ENCODE measurements at regions not wholly inside any gene's neighbourhood (a gene's known extent, or its start where the extent isn't known, plus 50 kb on each side); places are given as distances from the start of the nearest gene placed in this dataset.

- Histone ChIP-seq H3K9me3 (ENCODE audit: insufficient read depth, low read length) (no peaks in the 10 kb centered on the region), H3K27ac (ENCODE audit: low read depth, low read length) (no peak overlapping the region), H3K9me2 (replicated peaks; ENCODE audit: insufficient read depth, low read length) (no peaks in the 10 kb centered on the region), H3K4me2 (ENCODE audit: low read depth, low read length, poor library complexity, severe bottlenecking) (no peak overlapping the region), H3K9ac (ENCODE audit: low read length) (no peak overlapping the region), H2AFZ (ENCODE audit: low read depth, low read length, severe bottlenecking) (no peak overlapping the region), H3K27me3 (ENCODE audit: low read length) (no peaks in the 10 kb centered on the region), H3F3A (ENCODE audit: insufficient read depth) (no peaks in the 10 kb centered on the region), H3K79me2 (ENCODE audit: insufficient read depth, low read length) (no peaks in the 10 kb centered on the region), H3K4me3 (ENCODE audit: insufficient read depth, low read length, poor library complexity, severe bottlenecking) (no peak overlapping the region), H4K20me1 (ENCODE audit: low read depth, low read length) (no peaks in the 10 kb centered on the region), H3K36me3 (ENCODE audit: low read length) (no peaks in the 10 kb centered on the region)
- no peak for TF ChIP-seq EZH2phosphoT487 (conservative IDR thresholded peaks at IDR 0.05; ENCODE audit: low read length)
- no peak for TF ChIP-seq CTCF (IDR thresholded peaks at IDR 0.05; ENCODE audit: insufficient read depth, low read length, poor library complexity, severe bottlenecking)
Measured at GRCh38 chr17:13359774-13360173, 242.0 kb downstream of the HS3ST3A1 start.

- TF ChIP-seq CTCF (IDR thresholded peaks at IDR 0.05; ENCODE audit: insufficient read depth, low read length, poor library complexity, severe bottlenecking) (no peak), EZH2phosphoT487 (conservative IDR thresholded peaks at IDR 0.05; ENCODE audit: low read length) (no peak)
- Histone ChIP-seq H3K27me3 (ENCODE audit: low read length) (no peaks in the 10 kb centered on the region), H3K9me3 (ENCODE audit: insufficient read depth, low read length) (no peaks in the 10 kb centered on the region), H3K79me2 (ENCODE audit: insufficient read depth, low read length) (no peaks in the 10 kb centered on the region), H3F3A (ENCODE audit: insufficient read depth) (no peaks in the 10 kb centered on the region), H2AFZ (ENCODE audit: low read depth, low read length, severe bottlenecking) (no peak overlapping the region), H4K20me1 (ENCODE audit: low read depth, low read length) (no peaks in the 10 kb centered on the region), H3K9ac (ENCODE audit: low read length) (no peak overlapping the region), H3K9me2 (replicated peaks; ENCODE audit: insufficient read depth, low read length) (no peaks in the 10 kb centered on the region), H3K4me3 (ENCODE audit: insufficient read depth, low read length, poor library complexity, severe bottlenecking) (no peak overlapping the region), H3K4me2 (ENCODE audit: low read depth, low read length, poor library complexity, severe bottlenecking) (no peak overlapping the region), H3K36me3 (ENCODE audit: low read length) (no peaks in the 10 kb centered on the region), H3K27ac (ENCODE audit: low read depth, low read length) (no peak overlapping the region)
Measured at GRCh38 chr17:13355054-13355453, 246.7 kb downstream of the HS3ST3A1 start.

GRCh38 chr17:13353590-13353989 is 248.1 kb downstream of the HS3ST3A1 start:
- H3K27ac ChIP-seq (ENCODE audit: low read depth, low read length): no peak overlapping the region
- H3K79me2 ChIP-seq (ENCODE audit: insufficient read depth, low read length): no peaks in the 10 kb centered on the region
- TF ChIP-seq CTCF (IDR thresholded peaks at IDR 0.05; ENCODE audit: insufficient read depth, low read length, poor library complexity, severe bottlenecking) (no peak), EZH2phosphoT487 (conservative IDR thresholded peaks at IDR 0.05; ENCODE audit: low read length) (no peak)
- no peaks in the 10 kb centered on the region for H3K9me3 ChIP-seq (ENCODE audit: insufficient read depth, low read length)
- H3K4me3 ChIP-seq (ENCODE audit: insufficient read depth, low read length, poor library complexity, severe bottlenecking): no peak overlapping the region
- H3K36me3 ChIP-seq (ENCODE audit: low read length): no peaks in the 10 kb centered on the region
- no peak overlapping the region for H3K4me2 ChIP-seq (ENCODE audit: low read depth, low read length, poor library complexity, severe bottlenecking)
- no peaks in the 10 kb centered on the region for H4K20me1 ChIP-seq (ENCODE audit: low read depth, low read length)
- no peak overlapping the region for H3K9ac ChIP-seq (ENCODE audit: low read length)
- no peaks in the 10 kb centered on the region for H3K27me3 ChIP-seq (ENCODE audit: low read length)
- H3K9me2 ChIP-seq (replicated peaks; ENCODE audit: insufficient read depth, low read length): no peaks in the 10 kb centered on the region
- no peak overlapping the region for H2AFZ ChIP-seq (ENCODE audit: low read depth, low read length, severe bottlenecking)
- H3F3A ChIP-seq (ENCODE audit: insufficient read depth): no peaks in the 10 kb centered on the region

All from SU-DHL-6 (cell line).